GM12878 (cell line): ENCODE measurements at regions not wholly inside any gene's neighbourhood (a gene's known extent, or its start where the extent isn't known, plus 50 kb on each side); places are given as distances from the start of the nearest gene placed in this dataset.

Experiments
- BHLHE40 ChIP-seq, 2 experiments: fragments of 450-650 bp in 1 of 2; IDR thresholded peaks; 2 replicates each; pipeline ENCODE4 v1.6.1; 2011 to 2017; ENCODE audit warnings: low read depth in 2 of 2, borderline replicate concordance in 1 of 2, improper control_type of control experiment in 1 of 2, low read length in 1 of 2, mild to moderate bottlenecking in 1 of 2
- CTCF ChIP-seq, 3 experiments: IDR thresholded peaks in 2 of 3; conservative IDR thresholded peaks in 1 of 3; 2 replicates each; pipeline ENCODE4 v1.5.1; 2011; ENCODE audit warnings: low read depth in 3 of 3, low read length in 3 of 3, mild to moderate bottlenecking in 3 of 3, control low read depth in 2 of 3, moderate library complexity in 2 of 3, inconsistent platforms in 1 of 3, mixed read lengths in 1 of 3; ENCODE audit not compliant: control insufficient read depth in 2 of 3, insufficient read depth in 1 of 3; ENCODE audit errors: extremely low read depth in 1 of 3
- EZH2 ChIP-seq: IDR thresholded peaks from 2 replicates; pipeline ENCODE4 v1.6.1; 2012; ENCODE audit warnings: low read depth, mild to moderate bottlenecking, control low read depth, inconsistent platforms, low read length, borderline replicate concordance; ENCODE audit not compliant: control insufficient read depth
- HDAC6 ChIP-seq: fragments of 200-600 bp; sonication (generic); IDR thresholded peaks from one replicate; pipeline ENCODE4 v1.8.0; 2017; ENCODE audit warnings: antibody characterized with exemption; ENCODE audit not compliant: unreplicated experiment
- MEF2A ChIP-seq: IDR thresholded peaks from 2 replicates; pipeline ENCODE4 v1.6.1; 2011; ENCODE audit warnings: low read depth, mild to moderate bottlenecking, low read length, moderate library complexity; ENCODE audit not compliant: insufficient read depth
- PML ChIP-seq: IDR thresholded peaks from 2 replicates; pipeline ENCODE4 v1.6.1; 2012; ENCODE audit warnings: low read length, inconsistent platforms
- SP1 ChIP-seq: IDR thresholded peaks from one replicate; pipeline ENCODE4 v1.6.1; 2011; ENCODE audit warnings: low read depth, low read length
- ZNF274 ChIP-seq: IDR thresholded peaks from one replicate; pipeline ENCODE4 v1.8.0; 2011; ENCODE audit not compliant: insufficient read length, insufficient read depth
- ZNF592 ChIP-seq: fragments of 450-650 bp; IDR thresholded peaks from 2 replicates; pipeline ENCODE4 v1.6.1; 2017; ENCODE audit warnings: mild to moderate bottlenecking, moderate library complexity

GRCh38 chr18:68611311-68611710 lies 103.6 kb downstream of the TMX3 start:
- no peak for TF ChIP-seq MEF2A
- TF ChIP-seq CTCF (IDR thresholded peaks at IDR 0.05 in 2 of 3, conservative IDR thresholded peaks at IDR 0.05 in 1 of 3; ENCODE audit: control insufficient read depth in 2 of 3, extremely low read depth in 1 of 3, insufficient read depth in 1 of 3, low read depth in 3 of 3, low read length in 3 of 3): no peak
- no peak for TF ChIP-seq HDAC6
- TF ChIP-seq ZNF274: no peak
- TF ChIP-seq BHLHE40 (IDR thresholded peaks at IDR 0.05; ENCODE audit: borderline replicate concordance in 1 of 2, low read depth in 2 of 2, low read length in 1 of 2): no peak
- no peak for TF ChIP-seq ZNF592
- no peak for TF ChIP-seq PML
- no peak for TF ChIP-seq SP1
- no peak for TF ChIP-seq EZH2
